GM12878 (cell line): ENCODE measurements at regions not wholly inside any gene's neighbourhood (a gene's known extent, or its start where the extent isn't known, plus 50 kb on each side); places are given as distances from the start of the nearest gene placed in this dataset.

ENCODE experiments used
- BMI1 ChIP-seq: fragments of 450-650 bp; IDR thresholded peaks from 2 replicates; pipeline ENCODE4 v1.6.1; 2016; ENCODE audit warnings: mild to moderate bottlenecking, moderate library complexity, borderline replicate concordance
- CUX1 ChIP-seq: IDR thresholded peaks from 2 replicates; pipeline ENCODE4 v1.6.1; 2012; ENCODE audit warnings: improper control_type of control experiment, low read depth, low read length; ENCODE audit not compliant: insufficient replicate concordance
- IKZF1 ChIP-seq: fragments of 450-650 bp; conservative IDR thresholded peaks from 2 replicates; pipeline ENCODE4 v1.6.1; 2017; ENCODE audit warnings: antibody characterized with exemption, mild to moderate bottlenecking
- IKZF2 ChIP-seq, 2 experiments: fragments of 450-650 bp; IDR thresholded peaks; 2 replicates each; pipeline ENCODE4 v1.6.1; 2017; ENCODE audit warnings: mild to moderate bottlenecking in 2 of 2, moderate library complexity in 2 of 2
- KDM1A ChIP-seq: fragments of 200-600 bp; sonication (generic); IDR thresholded peaks from 2 replicates; pipeline ENCODE4 v1.6.1; 2016; ENCODE audit warnings: borderline replicate concordance
- REST ChIP-seq: IDR thresholded peaks from 2 replicates; pipeline ENCODE4 v1.6.1; 2012; ENCODE audit warnings: mild to moderate bottlenecking, low read depth, low read length
- ZBTB4 ChIP-seq: fragments of 450-650 bp; formaldehyde crosslinking; IDR thresholded peaks from 2 replicates; pipeline ENCODE4 v1.4.0; 2022; ENCODE audit warnings: mild to moderate bottlenecking, moderate library complexity
- ZNF687 ChIP-seq: fragments of 450-650 bp; IDR thresholded peaks from 2 replicates; pipeline ENCODE4 v1.6.1; 2017; ENCODE audit warnings: mild to moderate bottlenecking, moderate library complexity

- no peak for TF ChIP-seq ZNF687
- no peak for TF ChIP-seq IKZF2 (IDR thresholded peaks at IDR 0.05)
- TF ChIP-seq CUX1 = no peak
- no peak for TF ChIP-seq ZBTB4 (CRISPR knock-in tag)
- TF ChIP-seq REST = no peak
- no peak for TF ChIP-seq BMI1
- TF ChIP-seq KDM1A = no peak
- TF ChIP-seq IKZF1 = no peak
Measured at GRCh38 chr9:108410161-108410560, 445.6 kb downstream of the ACTL7B start (continued).
